CD4-positive, alpha-beta memory T cell (primary cell): ENCODE measurements at regions not wholly inside any gene's neighbourhood (a gene's known extent, or its start where the extent isn't known, plus 50 kb on each side); places are given as distances from the start of the nearest gene placed in this dataset. TPM values are rescaled to one million over a fixed set of nuclear protein-coding genes. Genes with fewer than 3 reads are reported as not detected.
"Not testable (repeated sequence)": the region's sequence is repeated elsewhere in the genome, so short reads cannot be mapped to it uniquely, and the experiment has no call there.

Source experiments
- CTCF ChIA-PET: fragments of 350-600 bp; sonication (Branson Sonifier 250); formaldehyde crosslinking; loops from one replicate; lab custom pipeline; 2021; ENCODE audit warnings: inconsistent platforms; ENCODE audit not compliant: partially characterized antibody; lab: Charles Lee
- POLR2A ChIA-PET: fragments of 350-600 bp; sonication (Branson Sonifier 250); formaldehyde crosslinking; loops from one replicate; lab custom pipeline; 2021; ENCODE audit not compliant: partially characterized antibody; lab: Charles Lee
- DNase-seq, 5 donors: peaks; one replicate each; pipeline versions ENCODE4 v3.0.0 to v3.0.0-alpha.2; 2020 to 2022; ENCODE audit warnings: mixed read lengths in 1 of 5
- H3K27ac ChIP-seq: one replicate; pipeline ENCODE4 v1.7.0; 2013; ENCODE audit warnings: low read depth, low read length
- H3K27me3 ChIP-seq: 2 replicates; pipeline ENCODE4 v1.7.0; 2013; ENCODE audit warnings: mild to moderate bottlenecking, low read length, moderate library complexity; ENCODE audit not compliant: insufficient read depth
- H3K36me3 ChIP-seq: 2 replicates; pipeline ENCODE4 v1.7.0; 2013; ENCODE audit warnings: mild to moderate bottlenecking, low read length, moderate library complexity; ENCODE audit not compliant: insufficient read depth
- H3K4me1 ChIP-seq: 2 replicates; pipeline ENCODE4 v1.7.0; 2013; ENCODE audit warnings: mild to moderate bottlenecking, low read length, moderate library complexity; ENCODE audit not compliant: insufficient read depth
- H3K4me3 ChIP-seq, 2 donors: one replicate each; pipeline ENCODE4 v1.7.0; 2013; ENCODE audit warnings: low read length in 2 of 2, mild to moderate bottlenecking in 1 of 2
- H3K9me3 ChIP-seq, 2 donors: one replicate each; pipeline ENCODE4 v1.7.0; 2013; ENCODE audit warnings: low read length in 2 of 2, control low read depth in 1 of 2; ENCODE audit not compliant: control insufficient read depth in 1 of 2
- H3K27ac Mint-ChIP-seq, 7 donors: one replicate each; pipeline ENCODE4 v1.8.0; 2020 to 2021; ENCODE audit warnings: mixed read lengths in 7 of 7, mild to moderate bottlenecking in 6 of 7, inconsistent platforms in 3 of 7, moderate library complexity in 3 of 7
- H3K27me3 Mint-ChIP-seq, 2 donors: one replicate each; pipeline ENCODE4 v1.8.0; 2020 to 2021; ENCODE audit warnings: mixed read lengths in 2 of 2
- H3K36me3 Mint-ChIP-seq, 2 donors: one replicate each; pipeline ENCODE4 v1.8.0; 2020 to 2021; ENCODE audit warnings: mixed read lengths in 2 of 2, inconsistent platforms in 1 of 2, mild to moderate bottlenecking in 1 of 2
- H3K4me1 Mint-ChIP-seq, 4 donors: one replicate each; pipeline ENCODE4 v1.8.0; 2020 to 2021; ENCODE audit warnings: mixed read lengths in 4 of 4, mild to moderate bottlenecking in 1 of 4
- H3K4me3 Mint-ChIP-seq, 8 donors: one replicate each; pipeline ENCODE4 v1.8.0; 2020 to 2021; ENCODE audit warnings: mixed read lengths in 8 of 8, mild to moderate bottlenecking in 7 of 8, moderate library complexity in 6 of 8, inconsistent platforms in 3 of 8
- H3K9me3 Mint-ChIP-seq, 8 donors: one replicate each; pipeline ENCODE4 v1.8.0; 2020 to 2021; ENCODE audit warnings: mixed read lengths in 8 of 8, mild to moderate bottlenecking in 5 of 8, inconsistent platforms in 3 of 8, moderate library complexity in 1 of 8
- intact Hi-C: fragments of 100-400 bp; cut with micrococcal nuclease; formaldehyde crosslinking; loops from one replicate; pipeline ENCODE4 v1.15.1; 2023
- microRNA-seq: library from miRNA; unstranded; fragments of <30 nt; microRNA quantifications from one replicate; pipeline ENCODE4 v1.2.0, GENCODE V29; 2021; ENCODE audit warnings: borderline replicate concordance, borderline number of aligned reads, borderline microRNAs expressed, mixed read lengths

GRCh38 chr1:65087519-65087918, 60.5 kb upstream of the AK4 start:
- H3K36me3 Mint-ChIP-seq, H3K9me3 ChIP-seq, H3K36me3 ChIP-seq, H3K4me3 ChIP-seq, DNase-seq, H3K27me3 ChIP-seq, H3K27ac ChIP-seq, H3K27ac Mint-ChIP-seq, H3K4me1 ChIP-seq, H3K4me1 Mint-ChIP-seq, H3K27me3 Mint-ChIP-seq, intact Hi-C loops, POLR2A ChIA-PET, H3K4me3 Mint-ChIP-seq: not testable (repeated sequence)
- peaks cover 0 to 10% (median 5%) of the 10 kb centered on the region in 8 donors for H3K9me3 Mint-ChIP-seq
- CTCF ChIA-PET, result interaction anchor here (1.5 kb wide), 1 partner anchor 13 kb away, joined by 7 read pairs; no protein-coding TSS in a partner anchor

DNA sequence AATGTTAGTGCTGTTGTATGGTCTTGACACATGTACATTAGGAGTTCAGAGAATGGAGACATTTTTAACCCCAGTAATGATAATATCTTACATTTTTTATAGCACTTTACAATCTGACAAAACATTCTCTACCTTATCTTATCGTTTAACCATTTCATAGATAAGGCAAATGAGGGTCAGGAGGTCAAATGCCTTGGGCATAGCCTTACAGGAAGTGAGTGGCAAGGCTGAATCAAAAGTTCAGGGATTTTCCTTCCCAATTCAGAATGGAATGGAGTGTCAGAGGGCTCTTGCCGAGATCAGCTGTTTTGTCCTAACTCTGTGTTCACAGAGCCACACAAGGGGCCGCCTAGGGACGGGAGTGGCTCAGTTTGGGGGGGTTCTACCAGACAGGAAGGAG, 57.6 kb upstream of the AK4 start:
- no peak overlapping the region for H3K27ac Mint-ChIP-seq
- no peak overlapping the region for H3K27ac ChIP-seq
- intact Hi-C loops, result no loop called here
- no peaks in the 10 kb centered on the region for H3K9me3 ChIP-seq
- no peak for DNase-seq
- H3K4me1 ChIP-seq, result no peaks in the 10 kb centered on the region
- no peak overlapping the region for H3K4me3 Mint-ChIP-seq
- H3K9me3 Mint-ChIP-seq, result peaks cover 0 to 10% (median 5%) of the 10 kb centered on the region in 8 donors
- H3K27me3 Mint-ChIP-seq, result peaks cover under 1 to 2% of the 10 kb centered on the region in 2 donors
- no peak overlapping the region for H3K4me3 ChIP-seq
- CTCF ChIA-PET, result no interaction called here
- POLR2A ChIA-PET, result no interaction called here
- no peaks in the 10 kb centered on the region for H3K27me3 ChIP-seq
- no peaks in the 10 kb centered on the region for H3K36me3 ChIP-seq
- no peaks in the 10 kb centered on the region for H3K4me1 Mint-ChIP-seq
- H3K36me3 Mint-ChIP-seq, result no peaks in the 10 kb centered on the region

DNA sequence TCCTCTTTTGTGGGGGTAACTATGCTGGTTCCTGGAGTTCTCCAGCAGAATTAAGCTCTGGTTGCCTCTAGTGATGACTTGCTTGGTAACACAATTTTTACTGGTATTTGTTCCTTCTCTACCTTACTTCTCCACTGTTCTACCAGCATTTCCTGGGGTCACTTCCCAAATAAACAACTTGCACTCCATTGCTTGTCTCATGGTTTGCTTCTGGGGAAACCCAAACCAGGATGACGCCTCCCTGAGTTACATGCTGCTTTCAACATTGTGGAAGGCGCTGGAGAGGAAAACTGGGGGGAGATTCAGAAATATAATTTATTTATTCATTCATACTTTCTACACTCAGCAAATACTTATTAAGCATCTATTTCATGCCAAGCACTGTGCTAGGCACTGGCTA, 55.3 kb upstream of the AK4 start:
- Histone ChIP-seq H3K27me3 (no peaks in the 10 kb centered on the region), H3K27ac (no peak overlapping the region), H3K4me3 (no peak overlapping the region), H3K9me3 (no peaks in the 10 kb centered on the region), H3K4me1 (no peaks in the 10 kb centered on the region), H3K36me3 (no peaks in the 10 kb centered on the region)
- no peak for DNase-seq
- no peak overlapping the region for H3K4me3 Mint-ChIP-seq
- H3K4me1 Mint-ChIP-seq, result no peaks in the 10 kb centered on the region
- H3K36me3 Mint-ChIP-seq, result no peaks in the 10 kb centered on the region
- CTCF ChIA-PET, result no interaction called here
- POLR2A ChIA-PET, result interaction anchor here (0.7 kb wide), 1 partner anchor 77 kb away, joined by 3 read pairs; no protein-coding TSS in a partner anchor
- no peak overlapping the region for H3K27ac Mint-ChIP-seq
- H3K9me3 Mint-ChIP-seq, result peaks cover 0 to 6% (median 1%) of the 10 kb centered on the region in 8 donors
- intact Hi-C loops, result no loop called here
- H3K27me3 Mint-ChIP-seq, result peaks cover 1 to 7% of the 10 kb centered on the region in 2 donors

DNA sequence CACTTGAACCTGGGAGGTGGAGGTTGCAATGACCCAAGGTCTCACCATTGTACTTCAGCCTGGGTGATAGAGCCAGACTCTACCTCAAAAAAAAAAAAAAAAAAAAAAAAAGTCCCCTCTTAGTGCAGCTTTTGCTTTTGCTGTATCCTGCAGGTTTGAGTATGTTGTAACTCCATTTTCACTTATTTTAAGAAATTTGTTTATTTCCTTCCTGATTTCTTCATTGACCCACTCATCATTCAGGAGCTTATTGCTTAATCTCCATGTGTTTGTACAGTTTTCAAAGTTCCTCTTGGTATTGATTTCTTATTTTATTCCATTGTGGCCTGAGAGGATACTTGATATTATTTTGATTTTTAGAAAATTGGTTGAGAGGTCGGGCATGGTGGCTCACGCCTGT, 50.9 kb upstream of the AK4 start:
- Mint-ChIP-seq H3K36me3 (peaks cover 0 to 1% of the 10 kb centered on the region in 2 donors), H3K9me3 (peaks cover 2 to 43% (median 23%) of the 10 kb centered on the region in 8 donors), H3K4me1 (no peaks in the 10 kb centered on the region), H3K27me3 (peaks cover 2 to 7% of the 10 kb centered on the region in 2 donors), H3K27ac (no peak overlapping the region), H3K4me3 (no peak overlapping the region)
- Histone ChIP-seq H3K36me3 (no peaks in the 10 kb centered on the region), H3K27ac (no peak overlapping the region), H3K4me3 (no peak overlapping the region), H3K27me3 (no peaks in the 10 kb centered on the region), H3K4me1 (no peaks in the 10 kb centered on the region), H3K9me3 (no peaks in the 10 kb centered on the region)
- DNase-seq, result no peak
- ChIA-PET POLR2A (no interaction called here), CTCF (no interaction called here)
- intact Hi-C loops, result no loop called here

Small RNA genes lying in the stretch of these regions (microRNA-seq; reads per million reads assigned to microRNA genes)
- gene MIR101-1, result 77.3 reads per million, percentile 65 among the genes with 10 or more reads in this experiment
- gene MIR3671, result not detected
